PFSK-1 (cell line): ENCODE measurements at regions not wholly inside any gene's neighbourhood (a gene's known extent, or its start where the extent isn't known, plus 50 kb on each side); places are given as distances from the start of the nearest gene placed in this dataset.

Experiments
- FOXP2 ChIP-seq: optimal IDR thresholded peaks from 2 replicates; pipeline ENCODE3; 2011; ENCODE audit warnings: borderline replicate concordance, control low read depth, inconsistent platforms; ENCODE audit not compliant: insufficient read depth; ENCODE audit errors: extremely low read length, extremely low read depth
- POLR2AphosphoS5 ChIP-seq: IDR thresholded peaks from 2 replicates; pipeline ENCODE4 v1.6.1; 2012; ENCODE audit warnings: low read depth, mild to moderate bottlenecking, control low read depth, low read length, moderate library complexity
- SIN3A ChIP-seq: IDR thresholded peaks from 2 replicates; pipeline ENCODE4 v1.6.1; 2012; ENCODE audit warnings: mild to moderate bottlenecking, low read length, moderate library complexity, borderline replicate concordance; ENCODE audit not compliant: insufficient read depth
- TAF1 ChIP-seq: IDR thresholded peaks from 2 replicates; pipeline ENCODE4 v1.6.1; 2012; ENCODE audit warnings: low read length, control low read depth, borderline replicate concordance; ENCODE audit not compliant: insufficient read depth
- TF ChIP-seq, protein P1 (sequence below), 2 experiments: IDR thresholded peaks; 2 replicates each; pipeline versions ENCODE4 v1.6.1 to v1.8.0; 2011 to 2012; ENCODE audit warnings: low read depth in 2 of 2, low read length in 2 of 2, control low read depth in 1 of 2, inconsistent platforms in 1 of 2, mild to moderate bottlenecking in 1 of 2, moderate library complexity in 1 of 2; ENCODE audit not compliant: insufficient read depth in 1 of 2

- TF ChIP-seq, protein P1, sequence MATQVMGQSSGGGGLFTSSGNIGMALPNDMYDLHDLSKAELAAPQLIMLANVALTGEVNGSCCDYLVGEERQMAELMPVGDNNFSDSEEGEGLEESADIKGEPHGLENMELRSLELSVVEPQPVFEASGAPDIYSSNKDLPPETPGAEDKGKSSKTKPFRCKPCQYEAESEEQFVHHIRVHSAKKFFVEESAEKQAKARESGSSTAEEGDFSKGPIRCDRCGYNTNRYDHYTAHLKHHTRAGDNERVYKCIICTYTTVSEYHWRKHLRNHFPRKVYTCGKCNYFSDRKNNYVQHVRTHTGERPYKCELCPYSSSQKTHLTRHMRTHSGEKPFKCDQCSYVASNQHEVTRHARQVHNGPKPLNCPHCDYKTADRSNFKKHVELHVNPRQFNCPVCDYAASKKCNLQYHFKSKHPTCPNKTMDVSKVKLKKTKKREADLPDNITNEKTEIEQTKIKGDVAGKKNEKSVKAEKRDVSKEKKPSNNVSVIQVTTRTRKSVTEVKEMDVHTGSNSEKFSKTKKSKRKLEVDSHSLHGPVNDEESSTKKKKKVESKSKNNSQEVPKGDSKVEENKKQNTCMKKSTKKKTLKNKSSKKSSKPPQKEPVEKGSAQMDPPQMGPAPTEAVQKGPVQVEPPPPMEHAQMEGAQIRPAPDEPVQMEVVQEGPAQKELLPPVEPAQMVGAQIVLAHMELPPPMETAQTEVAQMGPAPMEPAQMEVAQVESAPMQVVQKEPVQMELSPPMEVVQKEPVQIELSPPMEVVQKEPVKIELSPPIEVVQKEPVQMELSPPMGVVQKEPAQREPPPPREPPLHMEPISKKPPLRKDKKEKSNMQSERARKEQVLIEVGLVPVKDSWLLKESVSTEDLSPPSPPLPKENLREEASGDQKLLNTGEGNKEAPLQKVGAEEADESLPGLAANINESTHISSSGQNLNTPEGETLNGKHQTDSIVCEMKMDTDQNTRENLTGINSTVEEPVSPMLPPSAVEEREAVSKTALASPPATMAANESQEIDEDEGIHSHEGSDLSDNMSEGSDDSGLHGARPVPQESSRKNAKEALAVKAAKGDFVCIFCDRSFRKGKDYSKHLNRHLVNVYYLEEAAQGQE (IDR thresholded peaks at IDR 0.05; ENCODE audit: insufficient read depth in 1 of 2, low read depth in 2 of 2, low read length in 2 of 2), result no peak
- TF ChIP-seq TAF1 (no peak), SIN3A (no peak), POLR2AphosphoS5 (no peak), FOXP2 (no peak)
These were observed 465.9 kb downstream of the PLA2G4A start for GRCh38 chr1:187294421-187295201.

DNA sequence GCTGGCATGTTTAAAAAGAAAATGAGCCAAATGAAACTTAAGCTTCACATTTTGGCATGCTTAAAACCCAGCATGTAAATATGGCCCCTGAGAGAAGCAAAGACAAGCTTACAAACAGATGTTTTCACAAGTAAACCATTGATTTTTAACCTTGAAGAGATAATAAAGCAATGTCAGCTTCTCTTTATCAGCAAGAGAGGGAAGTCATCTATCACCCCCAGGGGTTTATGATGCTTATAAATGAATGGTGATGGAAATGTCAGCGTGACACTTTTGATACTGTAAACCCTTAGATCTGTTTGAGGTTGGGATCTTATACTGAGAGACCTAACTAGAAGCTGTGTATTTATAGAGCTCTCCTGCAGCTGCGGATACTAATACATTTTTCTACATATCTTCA, 471.3 kb downstream of the PLA2G4A start:
- TF ChIP-seq TAF1, result no peak
- TF ChIP-seq FOXP2, result no peak
- TF ChIP-seq, protein P1 (IDR thresholded peaks at IDR 0.05; ENCODE audit: insufficient read depth in 1 of 2, low read depth in 2 of 2, low read length in 2 of 2), result no peak

GRCh38 chr1:187306710-187307415, 478.1 kb downstream of the PLA2G4A start:
- TF ChIP-seq, protein P1 (IDR thresholded peaks at IDR 0.05; ENCODE audit: insufficient read depth in 1 of 2, low read depth in 2 of 2, low read length in 2 of 2), result no peak
- TF ChIP-seq FOXP2, result no peak
- TF ChIP-seq SIN3A, result no peak
- no peak for TF ChIP-seq POLR2AphosphoS5
- TF ChIP-seq TAF1, result no peak

- no peak for TF ChIP-seq TAF1
- TF ChIP-seq SIN3A, result no peak
- no peak for TF ChIP-seq POLR2AphosphoS5
- no peak for TF ChIP-seq FOXP2
- TF ChIP-seq, protein P1 (IDR thresholded peaks at IDR 0.05; ENCODE audit: insufficient read depth in 1 of 2, low read depth in 2 of 2, low read length in 2 of 2), result no peak
These were observed 481.4 kb downstream of the PLA2G4A start for GRCh38 chr1:187310038-187310631.
